ENCODE measurements at regions not wholly inside any gene's neighbourhood (a gene's known extent, or its start where the extent isn't known, plus 50 kb on each side); places are given as distances from the start of the nearest gene placed in this dataset.

- H4K5ac ChIP-seq (ENCODE audit: insufficient read length, low read depth, low read length), result no peak overlapping the region
- POLR2A ChIA-PET (ENCODE audit: partially characterized antibody), result no interaction called here
- TF ChIP-seq CBX8 (IDR thresholded peaks at IDR 0.05; ENCODE audit: borderline replicate concordance, low read depth, low read length) (no peak), SP4 (IDR thresholded peaks at IDR 0.05; ENCODE audit: low read length) (no peak), JUND (IDR thresholded peaks at IDR 0.05; ENCODE audit: low read length) (no peak), KDM5A (IDR thresholded peaks at IDR 0.05; ENCODE audit: low read length) (no peak), CBX5 (IDR thresholded peaks at IDR 0.05; ENCODE audit: low read depth, low read length) (no peak), POU5F1 (IDR thresholded peaks at IDR 0.05; ENCODE audit: low read depth, low read length) (no peak), YY1 (IDR thresholded peaks at IDR 0.05; ENCODE audit: low read depth, low read length) (no peak), RNF2 (IDR thresholded peaks at IDR 0.05; ENCODE audit: borderline replicate concordance, low read depth, low read length, missing control alignments, poor library complexity, severe bottlenecking) (no peak), CTCF (IDR thresholded peaks at IDR 0.05; ENCODE audit: control extremely low read depth in 1 of 3, insufficient read depth in 1 of 3, low read depth in 1 of 3, low read length in 3 of 3) (no peak), HDAC2 (IDR thresholded peaks at IDR 0.05; ENCODE audit: borderline replicate concordance in 1 of 2, low read depth in 2 of 2, low read length in 2 of 2) (no peak)
Measured at GRCh38 chr5:6873359-6873758, 160.1 kb downstream of the TENT4A start.

More at GRCh38 chr5:6873359-6873758, 160.1 kb downstream of the TENT4A start:
- Histone ChIP-seq H3K79me2 (ENCODE audit: control insufficient read depth in 1 of 2, insufficient read depth in 2 of 2, low read length in 2 of 2) (no peaks in the 10 kb centered on the region), H2AK5ac (ENCODE audit: low read depth, low read length) (no peak overlapping the region), H3K4me2 (ENCODE audit: insufficient read depth in 1 of 2, low read depth in 2 of 2, low read length in 2 of 2) (no peak overlapping the region), H3K4me3 (ENCODE audit: extremely low read depth in 1 of 4, insufficient read depth in 2 of 4, low read depth in 3 of 4, low read length in 4 of 4) (no peak overlapping the region), H2BK12ac (ENCODE audit: low read depth, low read length) (no peak overlapping the region), H2BK5ac (ENCODE audit: low read depth, low read length) (no peak overlapping the region), H2AFZ (ENCODE audit: low read length) (no peak overlapping the region), H3K14ac (ENCODE audit: insufficient read length) (no peak overlapping the region), H3K23ac (ENCODE audit: insufficient read length) (no peak overlapping the region), H2BK120ac (replicated peaks; ENCODE audit: low read depth, low read length) (no peak overlapping the region), H4K20me1 (replicated peaks in 1 of 2; ENCODE audit: control insufficient read depth in 1 of 2, insufficient read depth in 2 of 2, low read length in 2 of 2) (peaks cover 0 to 3% of the 10 kb centered on the region in 2 experiments), H2BK20ac (ENCODE audit: low read length) (no peak overlapping the region), H3K18ac (ENCODE audit: extremely low read depth, low read length) (no peak overlapping the region), H3K4ac (replicated peaks; ENCODE audit: insufficient read length, low read depth, low read length) (no peak overlapping the region), H3K9me3 (ENCODE audit: insufficient read depth in 2 of 2, low read depth in 1 of 2, low read length in 1 of 2) (peaks cover 3 to 7% of the 10 kb centered on the region in 2 experiments; a peak in 2 of 4 replicates), H3K9ac (replicated peaks in 1 of 4; ENCODE audit: extremely low read depth in 1 of 4, low read depth in 3 of 4, low read length in 3 of 4) (no peak overlapping the region), H3K36me3 (ENCODE audit: control insufficient read depth in 2 of 4, insufficient read depth in 4 of 4, low read length in 3 of 4) (no peaks in the 10 kb centered on the region; a peak in 1 of 8 replicates), H3K27ac (ENCODE audit: low read depth, low read length) (no peak overlapping the region), H4K8ac (ENCODE audit: extremely low read depth, insufficient read depth, low read length) (no peak overlapping the region), H2BK15ac (ENCODE audit: low read length) (no peak overlapping the region), H3K4me1 (replicated peaks in 1 of 4; ENCODE audit: control insufficient read depth in 3 of 4, insufficient read depth in 4 of 4, low read length in 3 of 4) (no peaks in the 10 kb centered on the region), H4K91ac (replicated peaks; ENCODE audit: insufficient read length, low read length) (no peak overlapping the region), H3K56ac (replicated peaks; ENCODE audit: insufficient read length, low read depth, low read length) (no peak overlapping the region), H3K27me3 (replicated peaks in 1 of 4; ENCODE audit: control insufficient read depth in 3 of 4, extremely low read depth in 1 of 4, insufficient read depth in 3 of 4, low read length in 3 of 4) (no peaks in the 10 kb centered on the region), H3K79me1 (ENCODE audit: low read depth, low read length) (no peaks in the 10 kb centered on the region), H3K23me2 (ENCODE audit: low read depth, low read length) (peaks cover 3% of the 10 kb centered on the region; the same call in 1 of the 2 replicates)
- FAIRE-seq (no peak), DNase-seq (ENCODE audit: low read depth in 1 of 2, low spot score in 2 of 2) (no peak)
- CTCF ChIA-PET (ENCODE audit: partially characterized antibody), result interaction anchor here (1.1 to 3.3 kb wide), 2 partner anchors 16 to 54 kb away, joined by 3 to 11 read pairs; no protein-coding TSS in a partner anchor
- 79% methylated on average over 3 of the region's 3 CpGs; no CpG with 5 or more reads in 1 of the 2 experiments for WGBS, 2 experiments (ENCODE audit: extremely low coverage in 1 of 2, insufficient coverage in 1 of 2, insufficient read length in 1 of 2, insufficient replicate concordance in 2 of 2, low coverage in 1 of 2, low lambda C conversion rate in 2 of 2, missing lambda C conversion rate in 1 of 2)

Data from H1 (cell line).